ENCODE measurements at regions not wholly inside any gene's neighbourhood (a gene's known extent, or its start where the extent isn't known, plus 50 kb on each side); places are given as distances from the start of the nearest gene placed in this dataset.

DNA sequence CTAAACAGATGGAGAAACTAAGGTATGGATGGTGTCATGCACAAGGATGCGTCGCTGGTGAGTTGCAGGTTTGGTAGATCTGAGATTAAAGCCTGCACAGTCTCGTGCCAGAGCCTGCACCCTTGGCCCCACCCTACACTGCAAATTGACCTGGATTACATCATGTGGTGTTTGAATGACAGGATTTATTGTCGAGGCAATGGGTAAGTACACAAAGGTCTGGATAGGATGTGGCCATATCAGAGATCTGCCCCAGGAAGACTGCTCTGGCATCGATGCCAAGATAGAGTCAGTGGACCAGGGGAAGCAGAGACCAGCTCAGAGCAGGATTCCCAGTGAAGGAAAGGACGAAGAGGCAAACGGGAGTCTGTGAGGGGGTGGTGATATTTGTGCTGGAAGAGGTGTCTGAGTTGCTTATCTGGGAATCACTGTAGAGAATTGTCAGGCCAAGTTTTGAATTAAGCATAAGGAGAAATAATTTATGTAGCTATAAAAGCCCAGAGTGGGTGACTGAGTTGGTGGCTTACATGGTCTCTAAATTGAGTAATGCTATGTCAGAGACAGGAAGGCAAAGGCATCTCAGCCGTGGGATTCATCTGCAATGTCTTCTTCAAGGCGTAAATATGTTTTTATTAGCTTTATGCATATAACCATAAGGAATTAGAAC, 499.6 kb upstream of the B3GAT1 start:
- TF ChIP-seq CTCF (IDR thresholded peaks at IDR 0.05) (no peak), EZH2 (IDR thresholded peaks at IDR 0.05; ENCODE audit: borderline replicate concordance, insufficient read depth, low read depth, low read length, poor library complexity, severe bottlenecking) (no peak)
